ENCODE measurements at regions not wholly inside any gene's neighbourhood (a gene's known extent, or its start where the extent isn't known, plus 50 kb on each side); places are given as distances from the start of the nearest gene placed in this dataset.

DNA sequence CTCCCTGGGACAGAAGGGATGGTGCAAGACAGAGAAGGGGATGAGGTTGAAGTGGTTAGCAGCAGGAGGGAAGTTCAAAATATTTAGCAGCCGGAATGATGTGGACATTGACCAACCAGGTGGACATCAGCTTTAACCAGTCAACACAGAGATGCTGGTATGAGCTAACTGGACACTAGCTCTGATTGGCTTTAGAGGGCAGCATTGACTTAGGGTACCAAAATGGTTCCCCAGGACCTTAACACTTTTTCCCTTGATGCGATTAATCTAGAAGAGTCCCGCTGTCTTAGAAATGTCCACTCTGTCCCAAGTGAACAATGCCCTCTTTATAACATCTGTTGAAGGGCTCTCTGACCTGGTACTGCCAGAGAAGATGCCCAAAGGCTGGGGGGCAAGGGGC is 134.0 kb upstream of the GSC start:
- no peak for DNase-seq (ENCODE audit: low spot score)
- Mint-ChIP-seq H3K27me3 (ENCODE audit: insufficient read depth) (no peaks in the 10 kb centered on the region), H3K9me3 (no peaks in the 10 kb centered on the region), H3K27ac (no peak overlapping the region), H3K4me3 (no peak overlapping the region), H3K4me1 (ENCODE audit: low read depth) (no peaks in the 10 kb centered on the region), H3K36me3 (ENCODE audit: low read depth) (no peaks in the 10 kb centered on the region)
- intact Hi-C loops (cut with micrococcal nuclease), result no loop called here

DNA sequence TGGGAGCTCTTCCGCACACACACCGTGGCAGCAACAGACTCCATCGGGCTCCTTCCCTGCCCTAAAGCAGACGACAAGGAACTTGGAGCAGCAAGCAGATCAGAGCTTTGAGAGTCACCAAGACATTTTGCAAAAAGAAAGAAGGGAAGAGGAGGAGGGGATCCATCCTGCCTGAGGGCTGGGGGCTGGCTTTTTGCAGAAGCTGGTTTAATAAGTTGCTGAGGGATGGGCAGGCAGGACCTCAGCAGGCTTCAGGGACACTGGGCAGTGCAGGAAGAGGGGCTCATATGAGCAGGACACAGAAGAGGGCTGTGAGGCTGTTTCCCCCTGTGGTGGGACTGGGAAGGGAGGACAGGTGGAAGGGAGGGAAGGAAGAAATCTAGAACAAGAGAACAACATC is 133.4 kb upstream of the GSC start:
- DNase-seq (ENCODE audit: low spot score), result no peak
- no peaks in the 10 kb centered on the region for H3K36me3 Mint-ChIP-seq (ENCODE audit: low read depth)
- no peak overlapping the region for H3K4me3 Mint-ChIP-seq
- no peaks in the 10 kb centered on the region for H3K4me1 Mint-ChIP-seq (ENCODE audit: low read depth)
- H3K9me3 Mint-ChIP-seq, result no peaks in the 10 kb centered on the region
- H3K27ac Mint-ChIP-seq, result no peak overlapping the region
- no peaks in the 10 kb centered on the region for H3K27me3 Mint-ChIP-seq (ENCODE audit: insufficient read depth)
- intact Hi-C loops (cut with micrococcal nuclease), result no loop called here

DNA sequence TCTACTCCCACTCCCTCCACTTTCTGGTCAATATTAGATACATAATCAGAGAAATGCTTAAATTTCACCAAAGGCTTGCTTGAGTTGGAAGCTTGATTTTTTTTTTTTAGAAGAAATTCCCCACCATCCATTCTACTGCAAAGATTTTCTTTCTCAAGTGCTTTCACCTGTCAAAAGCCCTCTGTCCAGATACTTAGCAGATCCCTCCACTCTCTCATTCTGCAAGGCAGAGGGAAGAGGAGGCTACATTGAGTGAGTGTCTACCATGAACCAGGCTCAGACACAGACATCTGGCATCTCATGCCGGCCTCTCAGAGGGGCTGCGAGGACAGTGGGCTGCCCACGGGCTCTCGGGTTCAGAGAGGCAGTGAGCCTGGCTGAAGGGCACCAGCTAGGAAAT is 127.6 kb upstream of the GSC start:
- Mint-ChIP-seq H3K4me3 (no peak overlapping the region), H3K4me1 (ENCODE audit: low read depth) (no peaks in the 10 kb centered on the region), H3K27ac (no peak overlapping the region), H3K9me3 (no peaks in the 10 kb centered on the region), H3K27me3 (ENCODE audit: insufficient read depth) (no peaks in the 10 kb centered on the region), H3K36me3 (ENCODE audit: low read depth) (no peaks in the 10 kb centered on the region)
- intact Hi-C loops (cut with micrococcal nuclease), result no loop called here
- no peak for DNase-seq (ENCODE audit: low spot score)

DNA sequence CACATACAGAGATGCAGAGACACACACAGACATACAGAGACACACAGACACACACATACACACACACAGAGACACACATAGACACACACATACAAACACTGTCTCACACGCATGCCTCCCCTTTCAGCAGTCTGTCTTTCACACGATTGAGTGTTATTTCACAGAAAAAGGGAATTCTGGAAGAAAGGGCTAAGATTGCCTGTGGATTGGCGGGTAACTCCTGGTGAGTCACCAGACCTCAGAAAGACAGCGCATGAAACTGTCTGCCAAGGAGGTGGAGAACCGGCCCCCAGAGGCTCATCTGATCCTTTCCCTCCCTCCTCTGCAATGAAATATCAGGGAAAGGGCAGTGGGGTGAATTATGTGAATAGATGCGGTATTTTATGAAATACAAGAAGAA is 127.2 kb upstream of the GSC start:
- no peaks in the 10 kb centered on the region for H3K27me3 Mint-ChIP-seq (ENCODE audit: insufficient read depth)
- no peaks in the 10 kb centered on the region for H3K4me1 Mint-ChIP-seq (ENCODE audit: low read depth)
- no peak overlapping the region for H3K4me3 Mint-ChIP-seq
- H3K9me3 Mint-ChIP-seq, result no peaks in the 10 kb centered on the region
- no peaks in the 10 kb centered on the region for H3K36me3 Mint-ChIP-seq (ENCODE audit: low read depth)
- no peak overlapping the region for H3K27ac Mint-ChIP-seq
- no peak for DNase-seq (ENCODE audit: low spot score)
- intact Hi-C loops (cut with micrococcal nuclease), result no loop called here

DNA sequence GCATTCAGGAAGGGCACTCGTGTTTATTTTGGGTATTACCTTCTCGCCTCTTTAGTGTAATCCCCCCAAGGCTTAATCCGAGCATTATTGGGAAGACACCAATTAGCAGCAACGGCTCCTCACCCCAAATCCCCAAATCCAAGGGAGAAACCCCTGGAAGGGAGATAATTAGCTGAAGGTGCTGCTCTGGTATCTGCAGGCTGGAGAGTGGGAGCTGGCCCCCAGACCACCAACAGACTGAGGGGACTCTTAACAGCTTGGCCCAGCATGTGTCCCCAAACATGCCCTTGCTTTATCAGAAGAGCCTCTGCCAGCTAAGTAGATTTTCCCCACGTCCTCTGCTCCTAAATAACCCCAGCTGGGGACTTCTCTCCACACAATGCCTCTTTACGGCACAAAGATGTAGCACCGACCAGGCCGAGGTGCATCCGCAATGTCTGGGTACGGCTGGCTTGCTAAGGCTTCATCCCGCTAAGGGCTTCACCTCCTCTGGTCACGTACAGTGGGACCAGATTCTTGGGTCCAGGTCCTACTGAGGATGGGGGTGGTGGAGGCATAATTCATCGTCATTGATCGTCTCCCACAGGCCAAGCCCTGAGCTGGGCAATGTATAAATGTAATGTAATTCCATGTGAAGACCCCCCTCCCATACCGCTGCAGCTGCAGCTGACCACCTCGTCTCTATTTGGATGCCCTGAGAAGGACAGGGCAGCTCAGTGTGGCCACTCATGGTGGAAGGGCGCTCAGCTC is 123.7 kb upstream of the GSC start:
- intact Hi-C loops (cut with micrococcal nuclease), result no loop called here
- no peaks in the 10 kb centered on the region for H3K9me3 Mint-ChIP-seq
- no peak overlapping the region for H3K4me3 Mint-ChIP-seq
- no peak for DNase-seq (ENCODE audit: low spot score)
- no peak overlapping the region for H3K27ac Mint-ChIP-seq
- no peaks in the 10 kb centered on the region for H3K4me1 Mint-ChIP-seq (ENCODE audit: low read depth)
- no peaks in the 10 kb centered on the region for H3K27me3 Mint-ChIP-seq (ENCODE audit: insufficient read depth)
- H3K36me3 Mint-ChIP-seq (ENCODE audit: low read depth), result no peaks in the 10 kb centered on the region

GRCh38 chr14:94890785-94891184 is 120.9 kb upstream of the GSC start:
- no peaks in the 10 kb centered on the region for H3K4me1 Mint-ChIP-seq (ENCODE audit: low read depth)
- no peaks in the 10 kb centered on the region for H3K9me3 Mint-ChIP-seq
- no peak overlapping the region for H3K4me3 Mint-ChIP-seq
- no peaks in the 10 kb centered on the region for H3K27me3 Mint-ChIP-seq (ENCODE audit: insufficient read depth)
- no peak overlapping the region for H3K27ac Mint-ChIP-seq
- intact Hi-C loops (cut with micrococcal nuclease), result no loop called here
- no peak for DNase-seq (ENCODE audit: low spot score)
- no peaks in the 10 kb centered on the region for H3K36me3 Mint-ChIP-seq (ENCODE audit: low read depth)

- Mint-ChIP-seq H3K36me3 (ENCODE audit: low read depth) (no peaks in the 10 kb centered on the region), H3K4me1 (ENCODE audit: low read depth) (no peaks in the 10 kb centered on the region), H3K27me3 (ENCODE audit: insufficient read depth) (no peaks in the 10 kb centered on the region), H3K4me3 (no peak overlapping the region), H3K27ac (no peak overlapping the region), H3K9me3 (no peaks in the 10 kb centered on the region)
- intact Hi-C loops (cut with micrococcal nuclease), result no loop called here
- no peak for DNase-seq (ENCODE audit: low spot score)
These were observed 119.8 kb upstream of the GSC start for GRCh38 chr14:94889520-94890312.

DNA sequence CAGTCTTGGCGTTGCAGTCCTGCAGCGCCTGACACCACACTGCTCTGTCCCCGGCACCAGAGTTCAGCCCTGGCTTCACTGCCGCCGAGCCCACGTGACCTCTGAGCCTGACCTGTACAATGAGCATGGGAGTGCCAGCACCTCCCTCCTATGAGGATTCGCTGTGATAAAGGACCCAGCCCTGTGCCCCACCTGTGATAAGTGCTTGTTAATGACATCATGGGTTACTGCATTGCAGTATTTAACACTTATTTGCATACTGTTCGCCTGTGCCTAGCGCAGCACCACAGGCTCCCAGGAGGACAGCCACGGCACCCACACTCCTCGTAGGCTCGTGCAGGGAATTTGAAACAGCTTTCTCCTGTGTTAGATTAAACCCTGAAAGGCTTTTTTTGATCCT is 118.2 kb upstream of the GSC start:
- Mint-ChIP-seq H3K27me3 (ENCODE audit: insufficient read depth) (no peaks in the 10 kb centered on the region), H3K27ac (no peak overlapping the region), H3K4me3 (no peak overlapping the region), H3K36me3 (ENCODE audit: low read depth) (no peaks in the 10 kb centered on the region), H3K4me1 (ENCODE audit: low read depth) (no peaks in the 10 kb centered on the region), H3K9me3 (no peaks in the 10 kb centered on the region)
- intact Hi-C loops (cut with micrococcal nuclease), result no loop called here
- no peak for DNase-seq (ENCODE audit: low spot score)

DNA sequence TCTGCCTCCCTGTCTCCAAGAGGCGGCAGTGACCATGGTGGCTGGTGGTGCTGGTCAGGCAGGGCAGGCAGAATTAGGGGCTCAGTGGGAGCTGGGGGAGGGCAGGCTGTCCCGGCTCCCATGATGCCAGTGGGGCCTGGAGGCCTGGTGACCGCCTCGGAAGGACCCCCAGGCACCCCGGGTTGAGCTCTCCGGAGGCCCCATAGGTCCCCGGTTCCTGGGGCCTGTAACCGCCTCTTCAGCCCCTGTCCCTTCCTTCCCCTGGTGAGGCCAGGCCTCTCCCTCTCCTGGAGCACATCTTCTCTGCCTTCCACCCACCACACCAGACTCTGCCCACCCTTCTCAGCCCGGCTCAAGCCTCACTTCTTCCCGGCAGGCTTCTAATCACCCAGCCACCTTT is 117.7 kb upstream of the GSC start:
- DNase-seq (ENCODE audit: low spot score), result no peak
- no peaks in the 10 kb centered on the region for H3K9me3 Mint-ChIP-seq
- H3K27ac Mint-ChIP-seq, result no peak overlapping the region
- no peak overlapping the region for H3K4me3 Mint-ChIP-seq
- intact Hi-C loops (cut with micrococcal nuclease), result no loop called here
- H3K36me3 Mint-ChIP-seq (ENCODE audit: low read depth), result no peaks in the 10 kb centered on the region
- no peaks in the 10 kb centered on the region for H3K4me1 Mint-ChIP-seq (ENCODE audit: low read depth)
- H3K27me3 Mint-ChIP-seq (ENCODE audit: insufficient read depth), result no peaks in the 10 kb centered on the region

DNA sequence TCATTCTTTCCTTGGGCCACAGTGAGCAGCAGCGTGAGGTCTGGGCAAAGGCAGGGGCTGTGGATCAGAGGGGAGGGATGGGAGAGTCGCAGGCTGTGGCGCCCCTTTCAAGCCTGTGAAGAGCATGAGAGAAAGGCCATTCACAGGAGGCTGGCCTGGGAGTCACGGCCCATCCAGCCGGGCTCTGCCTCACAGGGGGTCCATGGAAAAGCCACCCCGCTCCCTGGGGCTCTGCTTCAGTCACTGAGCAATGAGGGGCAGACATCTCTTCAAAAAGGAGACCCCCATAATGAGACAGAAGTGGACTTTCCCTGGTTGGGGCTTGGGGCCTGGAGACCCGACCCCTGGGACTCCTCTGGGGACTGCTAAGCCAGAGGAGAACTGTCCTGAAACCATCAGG is 117.0 kb upstream of the GSC start:
- Mint-ChIP-seq H3K9me3 (no peaks in the 10 kb centered on the region), H3K27ac (no peak overlapping the region), H3K27me3 (ENCODE audit: insufficient read depth) (no peaks in the 10 kb centered on the region), H3K4me3 (no peak overlapping the region), H3K36me3 (ENCODE audit: low read depth) (no peaks in the 10 kb centered on the region), H3K4me1 (ENCODE audit: low read depth) (no peaks in the 10 kb centered on the region)
- intact Hi-C loops (cut with micrococcal nuclease), result no loop called here
- DNase-seq (ENCODE audit: low spot score), result no peak

GRCh38 chr14:94885481-94886155 is 115.7 kb upstream of the GSC start:
- intact Hi-C loops (cut with micrococcal nuclease), result no loop called here
- Mint-ChIP-seq H3K27ac (no peak overlapping the region), H3K9me3 (no peaks in the 10 kb centered on the region), H3K4me1 (ENCODE audit: low read depth) (no peaks in the 10 kb centered on the region), H3K27me3 (ENCODE audit: insufficient read depth) (no peaks in the 10 kb centered on the region), H3K36me3 (ENCODE audit: low read depth) (no peaks in the 10 kb centered on the region), H3K4me3 (no peak overlapping the region)
- DNase-seq (ENCODE audit: low spot score), result no peak

GRCh38 chr14:94884616-94885230 is 114.8 kb upstream of the GSC start:
- DNase-seq (ENCODE audit: low spot score), result no peak
- intact Hi-C loops (cut with micrococcal nuclease), result no loop called here
- no peak overlapping the region for H3K4me3 Mint-ChIP-seq
- no peaks in the 10 kb centered on the region for H3K4me1 Mint-ChIP-seq (ENCODE audit: low read depth)
- no peak overlapping the region for H3K27ac Mint-ChIP-seq
- H3K27me3 Mint-ChIP-seq (ENCODE audit: insufficient read depth), result no peaks in the 10 kb centered on the region
- no peaks in the 10 kb centered on the region for H3K36me3 Mint-ChIP-seq (ENCODE audit: low read depth)
- no peaks in the 10 kb centered on the region for H3K9me3 Mint-ChIP-seq

GRCh38 chr14:94882401-94882800 is 112.5 kb upstream of the GSC start:
- DNase-seq (ENCODE audit: low spot score), result no peak
- Mint-ChIP-seq H3K36me3 (ENCODE audit: low read depth) (no peaks in the 10 kb centered on the region), H3K27ac (no peak overlapping the region), H3K9me3 (no peaks in the 10 kb centered on the region), H3K27me3 (ENCODE audit: insufficient read depth) (no peaks in the 10 kb centered on the region), H3K4me3 (no peak overlapping the region), H3K4me1 (ENCODE audit: low read depth) (no peaks in the 10 kb centered on the region)
- intact Hi-C loops (cut with micrococcal nuclease), result no loop called here

Measured in activated T-helper 1 cell treated with anti-CD3 and anti-CD28 coated beads, Interleukin-12 subunit alpha, Interleukin-12 subunit beta, Interleukin-2, Interleukin-4 antibody, amounts not matched to agents 30 ng/mL and 10 ng/mL and 1 ng/mL, durations not matched to agents 14 hours and 24 hours and 36 hours (primary cell).